HG02870 (cell line): ENCODE measurements at regions not wholly inside any gene's neighbourhood (a gene's known extent, or its start where the extent isn't known, plus 50 kb on each side); places are given as distances from the start of the nearest gene placed in this dataset.
"Not testable (repeated sequence)": the region's sequence is repeated elsewhere in the genome, so short reads cannot be mapped to it uniquely, and the experiment has no call there.

ENCODE experiments used
- ATAC-seq: cut with Tn5 transposase; IDR thresholded peaks from one replicate; pipeline ENCODE4 v1.9.1; 2021; ENCODE audit warnings: mild to moderate bottlenecking, moderate library complexity; ENCODE audit not compliant: unreplicated experiment

- no peak for ATAC-seq
Measured at GRCh38 chr2:129499747-129500146, 479.7 kb upstream of the RAB6C start.

GRCh38 chr2:129502781-129503180, 476.7 kb upstream of the RAB6C start:
- no peak for ATAC-seq

- ATAC-seq = no peak
Measured at GRCh38 chr2:129504646-129505045, 474.8 kb upstream of the RAB6C start.

GRCh38 chr2:129518937-129519336, 460.5 kb upstream of the RAB6C start:
- ATAC-seq = no peak

- not testable (repeated sequence) for ATAC-seq
Measured at GRCh38 chr2:129532158-129532557, 447.3 kb upstream of the RAB6C start.

- ATAC-seq = no peak
Measured at GRCh38 chr2:129548880-129549279, 430.6 kb upstream of the RAB6C start.

- ATAC-seq = no peak
Measured at GRCh38 chr2:129550536-129550935, 428.9 kb upstream of the RAB6C start.

GRCh38 chr2:129554373-129554772, 425.1 kb upstream of the RAB6C start:
- ATAC-seq = no peak

GRCh38 chr2:129559101-129559500, 420.4 kb upstream of the RAB6C start:
- ATAC-seq = no peak

- no peak for ATAC-seq
Measured at GRCh38 chr2:129565551-129566109, 413.8 kb upstream of the RAB6C start.

- ATAC-seq = not testable (repeated sequence)
Measured at GRCh38 chr2:129570812-129571211, 408.7 kb upstream of the RAB6C start.

- ATAC-seq = no peak
Measured at GRCh38 chr2:129575431-129575830, 404.0 kb upstream of the RAB6C start.

- no peak for ATAC-seq
Measured at GRCh38 chr2:129575880-129576279, 403.6 kb upstream of the RAB6C start.

GRCh38 chr2:129580001-129580400, 399.5 kb upstream of the RAB6C start:
- no peak for ATAC-seq

GRCh38 chr2:129585760-129586159, 393.7 kb upstream of the RAB6C start:
- ATAC-seq = no peak

GRCh38 chr2:129587426-129588064, 391.9 kb upstream of the RAB6C start:
- ATAC-seq = no peak

GRCh38 chr2:129604560-129604959, 374.9 kb upstream of the RAB6C start:
- no peak for ATAC-seq

- no peak for ATAC-seq
Measured at GRCh38 chr2:129605646-129606045, 373.8 kb upstream of the RAB6C start.

- no peak for ATAC-seq
Measured at GRCh38 chr2:129606496-129607270, 372.8 kb upstream of the RAB6C start.

GRCh38 chr2:129609224-129609623, 370.2 kb upstream of the RAB6C start:
- ATAC-seq = no peak

GRCh38 chr2:129610766-129611165, 368.7 kb upstream of the RAB6C start:
- no peak for ATAC-seq

- ATAC-seq = no peak
Measured at GRCh38 chr2:129611471-129611870, 368.0 kb upstream of the RAB6C start.
